ENCODE measurements at regions not wholly inside any gene's neighbourhood (a gene's known extent, or its start where the extent isn't known, plus 50 kb on each side); places are given as distances from the start of the nearest gene placed in this dataset.

DNA sequence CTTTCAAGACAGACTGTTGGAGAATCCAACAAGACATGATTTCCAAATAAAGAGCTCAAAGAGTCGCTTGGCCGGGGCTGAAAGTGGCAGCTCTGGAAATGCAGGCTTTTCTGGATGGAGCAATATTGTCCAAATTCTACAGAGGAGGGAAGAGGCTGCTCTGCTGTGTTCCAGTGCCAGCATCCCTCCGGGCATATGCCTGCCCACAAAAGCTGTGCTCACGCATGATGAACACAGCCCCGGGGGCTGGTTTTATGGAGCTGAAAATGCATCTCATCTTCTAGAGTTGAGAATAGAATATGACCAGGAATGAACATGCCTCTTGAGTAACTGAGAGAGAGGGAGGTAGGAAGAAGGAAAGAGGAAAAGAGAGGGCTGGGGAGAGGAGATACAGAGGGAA lies 74.7 kb upstream of the TOX3 start:
- no peak for DNase-seq (ENCODE audit: low spot score)
- TF ChIP-seq, protein P1, sequence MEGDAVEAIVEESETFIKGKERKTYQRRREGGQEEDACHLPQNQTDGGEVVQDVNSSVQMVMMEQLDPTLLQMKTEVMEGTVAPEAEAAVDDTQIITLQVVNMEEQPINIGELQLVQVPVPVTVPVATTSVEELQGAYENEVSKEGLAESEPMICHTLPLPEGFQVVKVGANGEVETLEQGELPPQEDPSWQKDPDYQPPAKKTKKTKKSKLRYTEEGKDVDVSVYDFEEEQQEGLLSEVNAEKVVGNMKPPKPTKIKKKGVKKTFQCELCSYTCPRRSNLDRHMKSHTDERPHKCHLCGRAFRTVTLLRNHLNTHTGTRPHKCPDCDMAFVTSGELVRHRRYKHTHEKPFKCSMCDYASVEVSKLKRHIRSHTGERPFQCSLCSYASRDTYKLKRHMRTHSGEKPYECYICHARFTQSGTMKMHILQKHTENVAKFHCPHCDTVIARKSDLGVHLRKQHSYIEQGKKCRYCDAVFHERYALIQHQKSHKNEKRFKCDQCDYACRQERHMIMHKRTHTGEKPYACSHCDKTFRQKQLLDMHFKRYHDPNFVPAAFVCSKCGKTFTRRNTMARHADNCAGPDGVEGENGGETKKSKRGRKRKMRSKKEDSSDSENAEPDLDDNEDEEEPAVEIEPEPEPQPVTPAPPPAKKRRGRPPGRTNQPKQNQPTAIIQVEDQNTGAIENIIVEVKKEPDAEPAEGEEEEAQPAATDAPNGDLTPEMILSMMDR (IDR thresholded peaks at IDR 0.05; ENCODE audit: extremely low read depth, missing control alignments): no peak

DNA sequence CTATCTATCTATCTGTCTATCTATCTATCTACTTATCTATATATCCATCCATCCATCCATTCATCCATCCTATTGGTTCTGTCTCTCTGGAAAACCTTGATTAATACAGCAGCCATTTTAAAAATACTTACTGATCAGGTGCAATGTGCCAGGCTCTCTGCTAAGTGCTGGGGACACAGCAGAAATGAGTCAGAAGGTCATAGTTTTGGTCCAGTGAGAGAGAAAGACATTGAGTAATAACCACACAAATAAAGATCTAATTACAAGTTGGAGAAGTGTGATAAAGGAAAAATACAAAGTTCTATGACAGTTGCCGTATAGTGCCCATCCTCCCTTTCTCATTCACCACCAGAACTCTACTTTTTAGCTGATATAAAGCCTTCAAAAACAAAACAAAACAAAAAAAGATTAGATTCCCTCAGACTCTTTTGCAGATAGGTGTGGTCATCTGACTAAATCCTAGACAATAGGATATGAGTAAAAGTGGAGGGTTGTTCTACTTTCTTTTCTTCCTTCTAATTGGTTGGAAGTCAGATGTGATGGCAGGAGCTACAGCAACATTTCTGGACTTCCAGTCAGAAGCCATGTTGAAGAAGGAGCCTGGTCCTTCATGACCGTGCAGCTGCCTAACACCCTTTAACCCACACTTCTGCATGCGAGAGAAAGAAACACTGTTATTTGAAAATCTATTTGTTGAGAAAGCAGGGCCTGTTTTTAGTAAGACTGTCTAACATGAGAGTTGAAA lies 72.0 kb upstream of the TOX3 start:
- DNase-seq (ENCODE audit: low spot score): no peak
- TF ChIP-seq, protein P1 (IDR thresholded peaks at IDR 0.05; ENCODE audit: extremely low read depth, missing control alignments): no peak

DNA sequence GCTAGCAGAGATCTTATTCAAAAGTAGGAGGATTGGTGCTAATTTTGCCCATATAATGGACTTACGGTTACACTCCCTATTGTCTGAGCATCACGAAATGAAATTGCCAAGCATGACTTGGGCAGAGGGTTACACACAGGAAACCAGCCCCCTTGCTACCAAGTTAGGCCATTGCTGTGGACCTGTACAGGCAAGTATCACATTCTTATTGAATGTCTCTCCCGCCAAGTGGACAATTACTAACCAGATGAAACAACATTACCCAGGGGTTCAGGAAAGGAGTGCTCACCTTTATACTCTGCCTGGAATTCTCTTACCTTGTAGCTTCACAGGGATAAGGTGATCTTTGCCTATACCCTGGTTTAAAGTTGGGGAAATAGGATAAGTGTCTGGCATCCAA lies 70.6 kb upstream of the TOX3 start:
- TF ChIP-seq, protein P1 (IDR thresholded peaks at IDR 0.05; ENCODE audit: extremely low read depth, missing control alignments): no peak

DNA sequence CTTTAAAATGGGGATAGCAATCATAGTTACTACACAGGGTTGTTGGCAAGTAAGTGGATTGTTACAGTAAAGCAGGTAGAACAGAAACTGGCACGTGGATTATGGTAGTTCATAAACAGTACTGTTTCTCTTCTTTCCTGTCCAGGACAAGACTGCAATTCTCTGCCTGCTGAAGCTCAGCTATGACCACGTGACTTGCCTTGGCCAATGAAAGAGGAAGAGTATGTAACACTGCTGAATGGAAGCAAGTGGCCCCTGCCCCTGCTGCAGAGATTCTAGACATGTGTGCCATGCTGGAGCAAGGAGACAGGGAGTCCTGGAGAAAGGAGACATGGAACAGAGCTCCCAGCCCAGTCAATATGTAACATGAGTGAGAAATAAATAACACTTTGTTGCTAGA lies 66.6 kb upstream of the TOX3 start:
- TF ChIP-seq, protein P1 (IDR thresholded peaks at IDR 0.05; ENCODE audit: extremely low read depth, missing control alignments): no peak
- DNase-seq (ENCODE audit: low spot score): no peak

More for the DNA sequence above, 70.6 kb upstream of the TOX3 start:
- DNase-seq (ENCODE audit: low spot score): no peak

DNA sequence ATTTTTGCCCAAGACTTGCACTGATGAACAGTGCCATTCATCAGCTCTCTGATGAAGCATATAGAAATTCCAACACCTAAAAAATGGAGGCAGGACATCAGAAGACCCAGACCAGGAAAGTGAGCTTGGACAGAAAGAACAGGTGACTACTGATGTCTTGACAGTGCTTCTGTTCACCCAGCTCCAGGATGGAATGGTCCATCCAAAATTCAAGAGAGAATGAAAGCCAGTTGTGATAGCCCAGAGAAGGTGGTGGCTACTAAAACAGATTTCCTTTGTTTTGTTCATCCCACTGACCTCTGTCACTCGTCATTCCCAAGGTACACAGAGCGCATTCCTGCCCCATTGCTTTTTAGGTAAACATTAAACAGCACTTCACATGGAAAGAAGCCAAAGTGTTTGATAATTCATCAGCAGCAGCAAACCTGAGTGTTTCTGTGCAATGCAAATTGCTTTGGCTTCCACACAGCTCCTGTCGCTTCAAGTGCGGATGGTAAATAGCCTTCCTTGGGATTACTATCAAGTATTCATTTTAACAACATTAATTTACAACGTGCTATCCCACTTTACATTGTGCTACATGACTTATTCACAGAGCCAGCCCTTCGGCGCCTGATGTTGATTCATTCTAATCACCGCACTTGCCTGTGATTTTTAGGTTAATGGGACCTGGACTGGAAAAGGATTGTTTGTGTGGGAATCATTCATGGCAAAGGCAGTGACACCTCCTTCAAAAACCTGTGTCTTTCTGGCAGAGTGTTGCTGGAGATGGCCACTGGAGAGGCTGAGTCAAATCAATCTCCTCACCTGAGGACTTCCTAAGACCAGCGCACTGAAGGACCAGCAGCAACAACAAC lies 65.1 kb upstream of the TOX3 start:
- DNase-seq (ENCODE audit: low spot score): no peak
- TF ChIP-seq, protein P1 (IDR thresholded peaks at IDR 0.05; ENCODE audit: extremely low read depth, missing control alignments): no peak

DNA sequence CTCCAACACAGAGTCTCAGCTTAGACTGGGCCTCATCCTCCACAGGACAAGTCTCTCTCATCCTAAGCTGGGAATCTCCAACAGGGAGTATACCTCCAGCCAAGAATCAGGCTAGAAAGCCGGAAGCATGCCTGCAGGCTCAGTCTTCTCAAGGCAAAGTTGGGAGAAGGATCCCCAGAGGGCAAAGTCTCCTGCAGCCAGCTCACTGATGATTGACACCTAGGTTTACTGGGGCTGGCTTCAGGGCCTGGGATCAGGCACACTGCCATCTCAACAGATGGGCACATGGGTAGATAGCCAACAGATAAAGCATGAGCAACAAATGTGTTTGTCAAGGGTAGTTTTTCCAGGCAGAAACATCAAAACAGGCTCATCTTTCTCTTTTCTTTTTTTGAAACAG lies 56.1 kb upstream of the TOX3 start:
- no peak for DNase-seq (ENCODE audit: low spot score)
- TF ChIP-seq, protein P1 (IDR thresholded peaks at IDR 0.05; ENCODE audit: extremely low read depth, missing control alignments): no peak

Data from GM20000 (cell line).